ENCODE measurements at regions not wholly inside any gene's neighbourhood (a gene's known extent, or its start where the extent isn't known, plus 50 kb on each side); places are given as distances from the start of the nearest gene placed in this dataset.

DNA sequence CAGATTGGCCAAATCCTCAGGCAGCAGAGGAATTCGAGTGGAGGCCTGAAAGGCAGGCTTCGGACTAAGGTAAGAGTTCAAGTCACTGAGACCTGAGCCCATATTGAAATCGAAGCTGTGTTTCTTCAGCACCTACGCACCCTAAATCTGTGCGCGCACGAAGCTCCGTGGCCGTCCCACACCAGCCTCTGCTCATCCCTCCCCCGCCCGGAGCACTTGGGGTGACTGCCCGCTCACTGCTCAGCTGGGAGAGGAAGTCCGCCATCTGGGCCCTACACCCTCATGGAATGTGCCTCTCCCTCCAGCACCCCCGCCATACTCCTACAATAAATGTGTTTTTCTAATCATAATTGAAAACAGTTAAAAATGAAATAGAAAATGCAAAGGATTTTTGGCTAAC is 734.5 kb downstream of the GALR1 start:
- no peak for TF ChIP-seq POLR2A (IDR thresholded peaks at IDR 0.05; ENCODE audit: low read depth, low read length)
- TF ChIP-seq POLR2AphosphoS5 (IDR thresholded peaks at IDR 0.05; ENCODE audit: low read depth, low read length), result no peak
- no peak for TF ChIP-seq TAF1 (IDR thresholded peaks at IDR 0.05; ENCODE audit: borderline replicate concordance, low read depth, low read length)

Measured in GM12892 (cell line).